GM12878 (cell line): ENCODE measurements at regions not wholly inside any gene's neighbourhood (a gene's known extent, or its start where the extent isn't known, plus 50 kb on each side); places are given as distances from the start of the nearest gene placed in this dataset.

Source experiments
- BCL11A ChIP-seq: IDR thresholded peaks from 2 replicates; pipeline ENCODE4 v1.6.1; 2011; ENCODE audit warnings: low read depth, low read length
- CBX5 ChIP-seq: sonication (generic); IDR thresholded peaks from 2 replicates; pipeline ENCODE4 v1.6.1; 2016; ENCODE audit warnings: low read depth, moderate library complexity, mild to moderate bottlenecking, inconsistent platforms
- CHD1 ChIP-seq: IDR thresholded peaks from 2 replicates; pipeline ENCODE4 v1.6.1; 2012; ENCODE audit warnings: low read depth, low read length, improper control_type of control experiment
- CHD4 ChIP-seq: fragments of 200-600 bp; sonication (generic); IDR thresholded peaks from 2 replicates; pipeline ENCODE4 v1.6.1; 2016; ENCODE audit warnings: mild to moderate bottlenecking
- HDAC2 ChIP-seq: fragments of 200-600 bp; sonication (generic); IDR thresholded peaks from 2 replicates; pipeline ENCODE4 v1.6.1; 2017
- KDM1A ChIP-seq: fragments of 200-600 bp; sonication (generic); IDR thresholded peaks from 2 replicates; pipeline ENCODE4 v1.6.1; 2016; ENCODE audit warnings: borderline replicate concordance
- POLR2A ChIP-seq: IDR thresholded peaks from 2 replicates; pipeline ENCODE4 v1.6.1; 2011; ENCODE audit warnings: low read depth, mild to moderate bottlenecking, low read length
- RAD21 ChIP-seq: IDR thresholded peaks from 2 replicates; pipeline ENCODE4 v1.6.1; 2011; ENCODE audit warnings: mild to moderate bottlenecking, low read depth, low read length, moderate library complexity; ENCODE audit not compliant: insufficient read depth
- STAT1 ChIP-seq: fragments of 450-650 bp; conservative IDR thresholded peaks from 2 replicates; pipeline ENCODE4 v1.6.1; 2014; ENCODE audit warnings: antibody characterized with exemption, mild to moderate bottlenecking
- YBX1 ChIP-seq: fragments of 450-650 bp; IDR thresholded peaks from 2 replicates; pipeline ENCODE4 v1.6.1; 2016; ENCODE audit warnings: antibody characterized with exemption
- TF ChIP-seq, protein P1 (sequence below), 3 experiments: IDR thresholded peaks in 2 of 3; conservative IDR thresholded peaks in 1 of 3; 2 replicates each; pipeline ENCODE4 v1.5.1; 2011; ENCODE audit warnings: low read depth in 3 of 3, low read length in 3 of 3, mild to moderate bottlenecking in 3 of 3, control low read depth in 2 of 3, moderate library complexity in 2 of 3, inconsistent platforms in 1 of 3, mixed read lengths in 1 of 3; ENCODE audit not compliant: control insufficient read depth in 2 of 3, insufficient read depth in 1 of 3; ENCODE audit errors: extremely low read depth in 1 of 3

GRCh38 chr1:211886551-211886950 is 56.0 kb upstream of the LPGAT1 start:
- TF ChIP-seq CBX5 (no peak), STAT1 (no peak), POLR2A (no peak), RAD21 (no peak), BCL11A (no peak), KDM1A (no peak), HDAC2 (no peak), CHD4 (no peak), CHD1 (no peak), YBX1 (no peak)
- TF ChIP-seq, protein P1, sequence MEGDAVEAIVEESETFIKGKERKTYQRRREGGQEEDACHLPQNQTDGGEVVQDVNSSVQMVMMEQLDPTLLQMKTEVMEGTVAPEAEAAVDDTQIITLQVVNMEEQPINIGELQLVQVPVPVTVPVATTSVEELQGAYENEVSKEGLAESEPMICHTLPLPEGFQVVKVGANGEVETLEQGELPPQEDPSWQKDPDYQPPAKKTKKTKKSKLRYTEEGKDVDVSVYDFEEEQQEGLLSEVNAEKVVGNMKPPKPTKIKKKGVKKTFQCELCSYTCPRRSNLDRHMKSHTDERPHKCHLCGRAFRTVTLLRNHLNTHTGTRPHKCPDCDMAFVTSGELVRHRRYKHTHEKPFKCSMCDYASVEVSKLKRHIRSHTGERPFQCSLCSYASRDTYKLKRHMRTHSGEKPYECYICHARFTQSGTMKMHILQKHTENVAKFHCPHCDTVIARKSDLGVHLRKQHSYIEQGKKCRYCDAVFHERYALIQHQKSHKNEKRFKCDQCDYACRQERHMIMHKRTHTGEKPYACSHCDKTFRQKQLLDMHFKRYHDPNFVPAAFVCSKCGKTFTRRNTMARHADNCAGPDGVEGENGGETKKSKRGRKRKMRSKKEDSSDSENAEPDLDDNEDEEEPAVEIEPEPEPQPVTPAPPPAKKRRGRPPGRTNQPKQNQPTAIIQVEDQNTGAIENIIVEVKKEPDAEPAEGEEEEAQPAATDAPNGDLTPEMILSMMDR (IDR thresholded peaks at IDR 0.05 in 2 of 3, conservative IDR thresholded peaks at IDR 0.05 in 1 of 3; ENCODE audit: control insufficient read depth in 2 of 3, extremely low read depth in 1 of 3, insufficient read depth in 1 of 3, low read depth in 3 of 3, low read length in 3 of 3) = no peak
